SK-N-SH treated with all-trans-retinoic acid at 6 μM for 48 hours (cell line): ENCODE measurements at regions not wholly inside any gene's neighbourhood (a gene's known extent, or its start where the extent isn't known, plus 50 kb on each side); places are given as distances from the start of the nearest gene placed in this dataset.

Experiments
- ARNTL ChIP-seq: fragments of 450-650 bp; formaldehyde crosslinking; IDR thresholded peaks from 2 replicates; pipeline ENCODE4 v1.5.0; 2020; ENCODE audit warnings: low read depth, mild to moderate bottlenecking, moderate library complexity, borderline replicate concordance
- CSDC2 ChIP-seq: fragments of 250-450 bp; sonication (Bioruptor Pico); IDR thresholded peaks from 2 replicates; pipeline ENCODE4 v1.5.0; 2020; ENCODE audit warnings: mild to moderate bottlenecking, moderate library complexity
- CSRNP3 ChIP-seq: fragments of 250-450 bp; sonication (Bioruptor Pico); IDR thresholded peaks from 2 replicates; pipeline ENCODE4 v1.5.1; 2021; ENCODE audit warnings: mild to moderate bottlenecking, moderate library complexity
- ESRRG ChIP-seq: fragments of 250-450 bp; sonication (Bioruptor Pico); IDR thresholded peaks from 2 replicates; pipeline ENCODE4 v1.6.1; 2021; ENCODE audit warnings: mild to moderate bottlenecking
- GLIS3 ChIP-seq: fragments of 250-450 bp; sonication (Bioruptor Pico); IDR thresholded peaks from 2 replicates; pipeline ENCODE4 v1.5.0; 2020; ENCODE audit warnings: mild to moderate bottlenecking, moderate library complexity
- ISL1 ChIP-seq: fragments of 250-450 bp; sonication (Bioruptor Pico); IDR thresholded peaks from 2 replicates; pipeline ENCODE4 v2.1.2; 2022; ENCODE audit warnings: mild to moderate bottlenecking, moderate library complexity
- OSR1 ChIP-seq: fragments of 250-450 bp; sonication (Bioruptor Pico); IDR thresholded peaks from 2 replicates; pipeline ENCODE4 v1.8.0; 2022; ENCODE audit warnings: moderate library complexity, mild to moderate bottlenecking, inconsistent platforms
- PATZ1 ChIP-seq: fragments of 250-450 bp; sonication (Bioruptor Pico); IDR thresholded peaks from 2 replicates; pipeline ENCODE4 v1.8.0; 2020; ENCODE audit warnings: mild to moderate bottlenecking, moderate library complexity, borderline replicate concordance
- PPARA ChIP-seq: fragments of 250-450 bp; sonication (Bioruptor Pico); IDR thresholded peaks from 2 replicates; pipeline ENCODE4 v1.5.0; 2020; ENCODE audit warnings: mild to moderate bottlenecking, borderline replicate concordance
- RARB ChIP-seq: fragments of 250-450 bp; sonication (Bioruptor Pico); IDR thresholded peaks from 2 replicates; pipeline ENCODE4 v1.8.0; 2021; ENCODE audit warnings: mild to moderate bottlenecking, moderate library complexity
- SNAI2 ChIP-seq: fragments of 250-450 bp; sonication (Bioruptor Pico); IDR thresholded peaks from 2 replicates; pipeline ENCODE4 v1.5.0; 2020; ENCODE audit warnings: mild to moderate bottlenecking, moderate library complexity
- TOX ChIP-seq: fragments of 250-450 bp; sonication (Bioruptor Pico); IDR thresholded peaks from 2 replicates; pipeline ENCODE4 v1.8.0; 2021; ENCODE audit warnings: mild to moderate bottlenecking, moderate library complexity, borderline replicate concordance
- ZFP30 ChIP-seq: fragments of 450-650 bp; formaldehyde crosslinking; IDR thresholded peaks from 2 replicates; pipeline ENCODE4 v1.5.0; 2022; ENCODE audit warnings: mild to moderate bottlenecking, moderate library complexity

- TF ChIP-seq PATZ1 (CRISPR knock-in tag) (no peak), OSR1 (CRISPR knock-in tag) (no peak), ESRRG (CRISPR knock-in tag) (no peak), ISL1 (CRISPR knock-in tag) (no peak), GLIS3 (CRISPR knock-in tag) (no peak), ZFP30 (no peak), SNAI2 (no peak), CSRNP3 (no peak), CSDC2 (CRISPR knock-in tag) (no peak), RARB (CRISPR knock-in tag) (no peak), TOX (no peak), PPARA (CRISPR knock-in tag) (no peak), ARNTL (CRISPR knock-in tag) (no peak)
Observed at GRCh38 chr6:170040906-170041305, 250.0 kb downstream of the DLL1 start.
